Keratinocyte (primary cell): ENCODE measurements at regions not wholly inside any gene's neighbourhood (a gene's known extent, or its start where the extent isn't known, plus 50 kb on each side); places are given as distances from the start of the nearest gene placed in this dataset.

Experiments used
- EZH2 ChIP-seq: IDR thresholded peaks from one replicate; pipeline ENCODE4 v1.6.1; 2012; ENCODE audit warnings: inconsistent platforms, mild to moderate bottlenecking, low read length, moderate library complexity
- TF ChIP-seq, protein P1 (sequence below), 3 experiments: IDR thresholded peaks in 1 of 3; conservative IDR thresholded peaks in 1 of 3; optimal IDR thresholded peaks in 1 of 3; 2 replicates in 2 of 3; 3 replicates in 1 of 3; pipeline versions ENCODE3 to v1.5.1; 2011; ENCODE audit warnings: low read length in 3 of 3, mild to moderate bottlenecking in 3 of 3, moderate library complexity in 2 of 3, control low read depth in 1 of 3, inconsistent platforms in 1 of 3; ENCODE audit not compliant: insufficient read depth in 2 of 3; ENCODE audit errors: extremely low read depth in 1 of 3

GRCh38 chr10:108771106-108771505 lies 1152.2 kb downstream of the XPNPEP1 start:
- no peak for TF ChIP-seq EZH2
- TF ChIP-seq, protein P1, sequence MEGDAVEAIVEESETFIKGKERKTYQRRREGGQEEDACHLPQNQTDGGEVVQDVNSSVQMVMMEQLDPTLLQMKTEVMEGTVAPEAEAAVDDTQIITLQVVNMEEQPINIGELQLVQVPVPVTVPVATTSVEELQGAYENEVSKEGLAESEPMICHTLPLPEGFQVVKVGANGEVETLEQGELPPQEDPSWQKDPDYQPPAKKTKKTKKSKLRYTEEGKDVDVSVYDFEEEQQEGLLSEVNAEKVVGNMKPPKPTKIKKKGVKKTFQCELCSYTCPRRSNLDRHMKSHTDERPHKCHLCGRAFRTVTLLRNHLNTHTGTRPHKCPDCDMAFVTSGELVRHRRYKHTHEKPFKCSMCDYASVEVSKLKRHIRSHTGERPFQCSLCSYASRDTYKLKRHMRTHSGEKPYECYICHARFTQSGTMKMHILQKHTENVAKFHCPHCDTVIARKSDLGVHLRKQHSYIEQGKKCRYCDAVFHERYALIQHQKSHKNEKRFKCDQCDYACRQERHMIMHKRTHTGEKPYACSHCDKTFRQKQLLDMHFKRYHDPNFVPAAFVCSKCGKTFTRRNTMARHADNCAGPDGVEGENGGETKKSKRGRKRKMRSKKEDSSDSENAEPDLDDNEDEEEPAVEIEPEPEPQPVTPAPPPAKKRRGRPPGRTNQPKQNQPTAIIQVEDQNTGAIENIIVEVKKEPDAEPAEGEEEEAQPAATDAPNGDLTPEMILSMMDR (optimal IDR thresholded peaks at IDR 0.05 in 1 of 3, IDR thresholded peaks at IDR 0.05 in 1 of 3, conservative IDR thresholded peaks at IDR 0.05 in 1 of 3; ENCODE audit: extremely low read depth in 1 of 3, insufficient read depth in 2 of 3, low read length in 3 of 3), result no peak
